HG02938 (cell line): ENCODE measurements at regions not wholly inside any gene's neighbourhood (a gene's known extent, or its start where the extent isn't known, plus 50 kb on each side); places are given as distances from the start of the nearest gene placed in this dataset.

ENCODE experiments used
- ATAC-seq: cut with Tn5 transposase; IDR thresholded peaks from one replicate; pipeline ENCODE4 v1.9.1; 2021; ENCODE audit warnings: mild to moderate bottlenecking, moderate library complexity; ENCODE audit not compliant: unreplicated experiment

GRCh38 chr3:31213869-31214486, 318.7 kb upstream of the STT3B start:
- peak; percentile 49 for ATAC-seq

GRCh38 chr3:31218082-31218481, 314.6 kb upstream of the STT3B start:
- no peak for ATAC-seq

GRCh38 chr3:31219131-31219843, 313.4 kb upstream of the STT3B start:
- peak; percentile 82 for ATAC-seq

GRCh38 chr3:31220431-31220830, 312.3 kb upstream of the STT3B start:
- ATAC-seq: no peak

GRCh38 chr3:31223278-31223677, 309.4 kb upstream of the STT3B start:
- no peak for ATAC-seq

DNA sequence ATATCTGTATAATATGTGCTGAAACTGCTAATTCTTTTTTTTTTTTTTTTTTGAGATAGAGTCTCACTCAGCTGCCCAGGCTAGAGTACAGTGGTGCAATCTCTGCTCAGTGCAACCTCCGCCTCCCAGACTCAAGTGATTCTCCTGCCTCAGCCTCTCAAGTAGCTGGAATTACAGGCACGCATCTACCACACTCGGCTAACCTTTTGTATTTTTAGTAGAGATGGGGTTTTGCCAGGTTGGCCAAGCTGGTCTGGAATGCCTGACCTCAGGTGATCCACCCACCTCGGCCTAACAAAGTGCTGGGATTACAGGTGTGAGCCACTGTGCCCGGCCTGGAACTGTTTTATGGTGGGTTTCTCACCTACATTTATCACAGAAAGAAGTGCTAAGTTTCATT, 307.8 kb upstream of the STT3B start:
- ATAC-seq: no peak

GRCh38 chr3:31225923-31226322, 306.8 kb upstream of the STT3B start:
- ATAC-seq: no peak

DNA sequence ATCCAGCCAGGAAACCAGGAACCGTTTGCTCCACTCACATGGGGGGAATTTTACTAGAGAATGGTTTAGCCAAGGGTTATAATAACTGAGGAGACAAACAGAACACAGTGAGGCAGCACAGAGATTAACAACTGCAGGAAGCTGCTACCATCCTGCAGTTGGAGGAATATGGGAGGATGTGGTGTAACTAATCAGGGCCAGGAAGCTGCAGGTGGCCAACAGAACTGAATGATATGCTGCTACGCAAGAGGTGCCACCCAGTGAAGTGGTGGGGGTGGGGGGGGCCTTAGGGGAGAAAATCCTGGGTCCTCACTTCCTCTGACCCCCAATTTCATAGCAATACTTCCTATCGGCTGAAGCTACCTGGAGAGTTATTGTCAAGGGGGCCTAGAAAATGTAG, 306.4 kb upstream of the STT3B start:
- ATAC-seq: no peak

DNA sequence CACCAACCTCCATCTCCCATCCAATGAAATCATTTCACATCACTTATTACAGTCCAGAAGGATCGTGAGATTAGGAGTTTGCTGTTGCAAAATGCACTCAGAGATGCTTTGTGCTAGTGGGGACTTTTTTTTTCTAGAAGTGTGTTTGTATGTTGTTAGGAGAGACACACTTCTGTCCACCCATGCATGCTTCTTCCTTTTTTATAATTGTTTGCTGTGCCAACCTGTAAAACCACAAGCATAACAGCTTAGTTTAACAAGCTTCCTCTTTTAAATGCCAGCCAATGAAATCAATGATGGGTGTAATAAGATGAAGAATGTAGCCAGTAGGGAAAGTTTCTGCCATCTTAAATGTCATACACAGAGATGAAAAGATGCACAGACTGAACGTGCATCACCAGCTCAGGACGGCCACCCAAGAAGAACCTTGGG, 305.6 kb upstream of the STT3B start:
- peak; percentile 50 for ATAC-seq

DNA sequence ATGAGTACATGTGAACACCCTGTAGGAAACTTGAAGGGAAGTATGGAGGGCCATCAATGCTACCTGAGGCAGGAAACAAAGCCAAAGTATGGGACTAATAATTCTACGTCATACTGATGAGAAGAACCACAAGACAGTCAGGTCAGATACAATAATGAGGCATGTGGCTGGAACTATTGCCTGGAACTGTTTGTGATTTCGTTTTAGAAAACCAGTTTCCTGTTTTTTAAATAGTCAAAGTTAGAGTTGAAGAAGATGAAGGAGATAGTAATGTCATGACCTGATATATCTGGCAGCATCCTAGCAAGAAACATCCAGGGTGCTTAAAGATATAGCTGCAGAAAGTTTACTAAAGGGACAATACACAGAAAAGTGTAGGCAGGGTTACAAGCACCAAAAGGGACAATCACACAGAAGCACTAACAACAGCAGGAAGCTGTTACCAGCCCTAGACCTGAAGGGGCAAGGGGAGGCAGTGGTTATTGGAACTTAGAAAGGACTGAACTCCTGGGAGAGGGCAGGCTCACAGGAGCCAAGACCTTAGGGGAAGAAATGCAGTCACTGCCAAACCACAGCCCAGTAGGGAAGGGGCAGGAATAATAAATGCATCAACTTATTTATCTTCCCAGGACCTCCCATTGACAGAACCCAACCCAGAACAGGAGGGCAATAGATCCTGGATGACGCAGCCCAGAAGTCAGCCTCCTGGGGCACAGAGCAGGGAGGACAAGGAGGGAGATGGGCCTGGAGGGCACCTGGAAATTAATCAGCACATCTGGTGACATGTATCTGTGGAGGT, 302.1 kb upstream of the STT3B start:
- ATAC-seq: no peak

GRCh38 chr3:31232055-31233025, 300.4 kb upstream of the STT3B start:
- ATAC-seq: no peak

DNA sequence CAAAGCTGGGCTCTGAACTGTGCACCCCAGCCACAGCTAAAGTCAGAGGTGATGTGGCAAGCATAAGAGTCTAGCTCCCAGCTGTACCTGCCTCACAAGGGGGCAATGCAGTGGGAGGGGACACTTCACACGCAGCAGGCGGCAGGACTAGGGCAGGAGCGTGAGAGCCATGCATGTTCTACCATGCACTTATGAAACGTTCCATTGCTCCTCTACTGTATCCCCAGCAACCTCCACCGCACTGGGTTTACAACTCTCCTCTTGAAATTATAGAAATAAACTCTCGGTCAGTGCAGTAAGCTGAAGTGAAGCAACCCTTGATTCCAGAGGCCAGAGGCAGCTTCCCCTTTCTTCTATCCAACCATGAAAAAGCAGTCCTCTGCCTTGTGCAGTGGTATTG, 298.6 kb upstream of the STT3B start:
- no peak for ATAC-seq

- no peak for ATAC-seq
These were observed 297.5 kb upstream of the STT3B start for GRCh38 chr3:31235062-31235700.

- no peak for ATAC-seq
These were observed 294.8 kb upstream of the STT3B start for GRCh38 chr3:31237887-31238286.

GRCh38 chr3:31240013-31240412, 292.7 kb upstream of the STT3B start:
- ATAC-seq: no peak

GRCh38 chr3:31240466-31240865, 292.3 kb upstream of the STT3B start:
- ATAC-seq: no peak

DNA sequence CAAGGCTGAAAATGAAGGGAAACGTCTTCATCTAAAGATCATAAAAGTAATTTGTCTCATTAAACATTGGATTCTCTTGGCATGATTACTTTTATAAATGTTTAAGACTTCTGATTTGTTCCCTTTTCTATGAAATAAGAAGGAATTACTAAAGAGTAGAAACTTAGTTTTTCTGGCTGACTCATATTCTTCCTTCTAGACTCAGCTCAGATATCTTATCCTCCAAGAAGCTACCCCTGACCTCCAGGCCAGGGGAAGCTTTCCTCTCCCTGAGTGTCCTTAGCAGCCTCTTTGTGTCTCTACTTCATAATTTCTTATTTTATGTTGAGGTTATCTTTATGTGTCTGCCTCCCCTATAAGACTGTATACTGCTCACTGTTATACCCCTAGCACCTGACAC, 291.9 kb upstream of the STT3B start:
- no peak for ATAC-seq

DNA sequence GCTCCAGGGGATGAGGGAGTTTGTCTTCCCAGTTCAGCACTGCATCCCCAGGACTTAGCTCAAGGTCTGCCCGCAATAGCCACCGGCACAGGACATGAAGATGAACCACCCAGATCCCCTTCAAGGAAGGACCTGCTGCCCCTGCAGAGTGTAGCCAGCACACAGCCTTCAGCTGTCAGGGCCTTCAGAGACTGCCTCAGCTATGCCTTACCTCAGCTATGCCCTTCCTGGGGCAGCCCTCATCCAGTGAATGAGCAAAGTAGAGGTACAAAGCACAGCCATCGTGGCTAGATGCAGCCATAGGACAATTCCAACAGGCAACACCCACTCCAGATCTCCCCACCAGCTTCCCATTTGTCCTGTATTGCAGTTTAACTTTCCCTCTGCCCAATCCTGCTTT, 291.2 kb upstream of the STT3B start:
- no peak for ATAC-seq

DNA sequence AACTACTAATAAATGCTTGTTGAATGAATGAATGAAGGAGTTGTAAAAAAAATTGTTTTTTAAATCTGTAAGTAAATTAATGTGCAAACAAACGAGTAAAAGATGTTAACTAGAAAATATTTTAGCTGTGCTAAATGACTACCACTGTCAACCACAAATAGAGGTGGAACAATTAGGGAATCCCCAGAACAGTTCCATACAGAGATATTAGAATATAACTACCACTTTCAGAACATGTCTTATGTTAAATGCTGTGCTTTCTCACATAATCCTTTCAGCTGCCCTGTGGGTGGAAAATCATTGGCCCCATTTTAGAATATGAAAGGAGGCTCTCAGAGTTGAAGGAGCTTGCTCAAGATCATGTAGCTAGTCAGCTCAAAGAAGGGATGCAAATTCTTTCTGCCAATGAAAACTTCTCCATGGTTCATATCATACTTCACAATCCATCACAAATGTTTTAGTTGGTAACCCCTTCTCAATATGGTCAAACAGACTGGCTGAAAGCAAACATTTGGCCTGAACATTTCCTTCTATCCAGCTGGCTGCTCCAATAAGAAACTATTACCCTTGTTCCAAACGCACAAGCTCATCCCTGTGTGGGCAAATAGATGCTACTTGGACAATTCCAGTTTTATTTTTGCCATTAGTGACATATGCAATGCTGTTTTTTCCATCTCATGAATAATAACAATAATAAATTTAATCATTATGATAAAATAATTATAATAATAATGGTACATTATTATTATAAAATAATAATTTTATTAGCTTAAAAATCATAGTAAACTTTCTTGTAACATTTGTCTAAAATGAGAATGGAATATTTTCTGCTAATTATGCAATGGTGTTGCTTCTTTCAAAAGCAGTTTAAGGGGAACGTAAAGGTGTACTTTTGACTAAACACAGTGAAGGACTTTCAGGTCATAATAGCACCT, 290.4 kb upstream of the STT3B start:
- peak; percentile 84 for ATAC-seq
